Stomach (tissue), 4 donors: ENCODE measurements at regions not wholly inside any gene's neighbourhood (a gene's known extent, or its start where the extent isn't known, plus 50 kb on each side); places are given as distances from the start of the nearest gene placed in this dataset.

ENCODE experiments used
- POLR2A ChIP-seq, 4 donors: fragments of 450-650 bp; IDR thresholded peaks; one replicate each; pipeline ENCODE4 v1.6.1; 2016; ENCODE audit warnings: antibody characterized with exemption in 4 of 4, control low read depth in 2 of 4, mild to moderate bottlenecking in 1 of 4, moderate library complexity in 1 of 4
- POLR2AphosphoS5 ChIP-seq, 3 donors: sonication (generic); formaldehyde crosslinking; IDR thresholded peaks; one replicate each; pipeline ENCODE4 v1.6.1; 2016; ENCODE audit warnings: antibody characterized with exemption in 3 of 3
- TF ChIP-seq, protein P1 (sequence below), 7 experiments: fragments of 450-650 bp in 4 of 7; fragments of 200-600 bp in 3 of 7; sonication (generic) in 3 of 7; IDR thresholded peaks; one replicate each; pipeline ENCODE4 v1.5.1; 2016 to 2019; ENCODE audit warnings: antibody characterized with exemption in 7 of 7, control low read depth in 2 of 7, mild to moderate bottlenecking in 1 of 7

DNA sequence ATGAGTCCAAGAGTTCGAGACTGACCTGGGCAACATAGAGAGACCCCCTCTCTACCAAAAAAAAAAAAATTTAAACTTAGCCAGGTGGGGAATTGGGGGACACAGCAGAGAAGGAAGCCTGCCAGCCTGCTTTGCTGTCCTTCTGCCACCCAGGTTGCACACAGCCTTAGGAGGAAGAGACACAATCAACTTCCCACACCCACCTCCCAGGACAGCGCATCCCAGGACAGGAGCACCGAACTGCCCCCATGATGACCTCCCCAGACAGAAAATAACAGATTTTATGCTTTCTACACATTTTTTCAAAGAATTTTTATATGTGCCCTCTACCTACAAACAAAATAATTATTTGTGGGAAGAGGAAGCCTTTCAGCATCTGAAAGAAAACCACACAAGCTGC, 126.0 kb upstream of the ZNF507 start:
- TF ChIP-seq, protein P1, sequence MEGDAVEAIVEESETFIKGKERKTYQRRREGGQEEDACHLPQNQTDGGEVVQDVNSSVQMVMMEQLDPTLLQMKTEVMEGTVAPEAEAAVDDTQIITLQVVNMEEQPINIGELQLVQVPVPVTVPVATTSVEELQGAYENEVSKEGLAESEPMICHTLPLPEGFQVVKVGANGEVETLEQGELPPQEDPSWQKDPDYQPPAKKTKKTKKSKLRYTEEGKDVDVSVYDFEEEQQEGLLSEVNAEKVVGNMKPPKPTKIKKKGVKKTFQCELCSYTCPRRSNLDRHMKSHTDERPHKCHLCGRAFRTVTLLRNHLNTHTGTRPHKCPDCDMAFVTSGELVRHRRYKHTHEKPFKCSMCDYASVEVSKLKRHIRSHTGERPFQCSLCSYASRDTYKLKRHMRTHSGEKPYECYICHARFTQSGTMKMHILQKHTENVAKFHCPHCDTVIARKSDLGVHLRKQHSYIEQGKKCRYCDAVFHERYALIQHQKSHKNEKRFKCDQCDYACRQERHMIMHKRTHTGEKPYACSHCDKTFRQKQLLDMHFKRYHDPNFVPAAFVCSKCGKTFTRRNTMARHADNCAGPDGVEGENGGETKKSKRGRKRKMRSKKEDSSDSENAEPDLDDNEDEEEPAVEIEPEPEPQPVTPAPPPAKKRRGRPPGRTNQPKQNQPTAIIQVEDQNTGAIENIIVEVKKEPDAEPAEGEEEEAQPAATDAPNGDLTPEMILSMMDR (IDR thresholded peaks at IDR 0.05): no peak
- no peak for TF ChIP-seq POLR2A (IDR thresholded peaks at IDR 0.05)
- no peak for TF ChIP-seq POLR2AphosphoS5 (IDR thresholded peaks at IDR 0.05)
